GM21367 (cell line): ENCODE measurements at regions not wholly inside any gene's neighbourhood (a gene's known extent, or its start where the extent isn't known, plus 50 kb on each side); places are given as distances from the start of the nearest gene placed in this dataset.

Experiments
- ATAC-seq: cut with Tn5 transposase; IDR thresholded peaks from one replicate; pipeline ENCODE4 v1.9.1; 2021; ENCODE audit not compliant: unreplicated experiment

GRCh38 chr9:113781381-113781780 is 94.7 kb upstream of the ZNF618 start:
- no peak for ATAC-seq

GRCh38 chr9:113781896-113782295 is 94.2 kb upstream of the ZNF618 start:
- ATAC-seq: no peak

GRCh38 chr9:113783475-113783874 is 92.6 kb upstream of the ZNF618 start:
- no peak for ATAC-seq

DNA sequence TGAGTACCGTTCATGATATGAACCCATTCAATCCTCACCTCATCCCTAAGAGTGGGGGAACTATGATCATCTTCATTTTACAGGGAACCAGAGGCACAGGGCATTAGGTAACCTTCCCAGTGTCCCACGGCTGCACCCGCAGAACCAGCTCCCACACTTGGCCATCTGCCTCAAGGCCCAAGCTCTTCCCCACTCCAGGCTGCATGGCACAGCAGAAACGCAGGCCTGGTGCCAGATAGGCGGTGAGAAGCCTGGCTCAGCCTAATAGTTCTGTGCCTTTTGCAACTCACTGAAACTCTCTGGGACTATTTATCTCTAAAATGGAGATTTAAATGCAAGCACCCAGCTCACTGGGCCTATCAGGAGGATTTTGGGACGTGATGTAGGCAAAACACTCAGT is 90.8 kb upstream of the ZNF618 start:
- ATAC-seq: no peak

DNA sequence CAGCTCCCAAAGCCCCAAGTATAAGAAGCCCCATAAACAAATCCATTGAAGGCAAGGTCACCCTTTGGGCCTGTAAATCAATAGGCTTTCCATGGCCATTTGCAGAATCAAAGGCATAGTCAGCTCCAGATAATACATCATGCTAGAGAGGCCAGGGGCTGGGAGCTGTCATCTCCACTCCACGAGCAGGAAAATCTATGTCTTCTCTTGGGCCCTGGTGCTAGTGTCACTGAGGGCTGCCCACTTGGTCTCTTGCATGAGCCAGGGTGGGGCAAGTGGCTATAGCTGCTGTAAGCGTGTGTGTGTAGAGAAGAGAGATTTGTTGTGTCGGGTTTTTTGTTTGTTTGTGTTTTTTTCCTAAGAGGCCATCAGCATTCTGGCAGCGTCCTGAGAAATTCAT is 90.0 kb upstream of the ZNF618 start:
- ATAC-seq: no peak

- ATAC-seq: no peak
These were observed 88.2 kb upstream of the ZNF618 start for GRCh38 chr9:113787871-113788270.

GRCh38 chr9:113788616-113789330 is 87.3 kb upstream of the ZNF618 start:
- no peak for ATAC-seq

DNA sequence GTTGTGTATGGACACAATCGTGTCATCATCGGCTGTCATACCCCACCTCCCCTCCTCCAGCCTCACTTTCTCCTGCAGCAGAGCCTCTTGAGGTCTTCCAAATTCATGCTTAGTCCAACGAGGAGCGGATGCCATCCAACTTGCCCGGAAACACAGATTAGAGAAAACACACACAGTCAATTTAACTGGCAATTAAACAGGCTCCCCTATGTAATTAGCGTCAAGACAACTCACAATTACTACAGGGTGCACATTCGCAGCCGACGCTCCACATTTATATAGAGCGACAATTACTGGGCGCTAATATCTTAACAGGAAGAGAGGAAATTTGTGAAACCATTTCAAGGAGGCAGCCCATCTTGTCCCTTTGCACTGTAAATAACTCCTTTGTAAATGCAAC is 86.0 kb upstream of the ZNF618 start:
- ATAC-seq: no peak

DNA sequence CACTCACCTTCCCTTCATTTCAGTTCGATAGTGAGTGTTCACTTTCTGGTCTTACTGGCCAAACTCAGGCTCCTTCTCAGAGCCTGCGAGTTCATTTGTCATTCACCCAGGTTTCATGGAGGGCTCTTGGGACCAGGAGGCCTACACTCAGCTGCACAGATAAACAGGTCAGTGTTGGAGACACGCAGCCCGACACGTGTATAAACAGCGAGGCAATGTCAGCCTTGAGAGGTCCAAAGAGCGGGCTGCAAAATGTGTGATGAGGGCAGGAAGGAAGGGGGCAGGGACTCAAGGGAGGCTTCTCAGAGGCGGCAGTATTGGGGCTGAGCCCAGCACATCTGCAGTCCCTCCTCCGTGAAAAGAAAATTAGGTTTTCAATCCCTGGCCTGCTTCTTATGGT is 82.6 kb upstream of the ZNF618 start:
- no peak for ATAC-seq

- no peak for ATAC-seq
These were observed 81.4 kb upstream of the ZNF618 start for GRCh38 chr9:113794721-113795120.

GRCh38 chr9:113795811-113796392 is 80.2 kb upstream of the ZNF618 start:
- ATAC-seq: no peak

DNA sequence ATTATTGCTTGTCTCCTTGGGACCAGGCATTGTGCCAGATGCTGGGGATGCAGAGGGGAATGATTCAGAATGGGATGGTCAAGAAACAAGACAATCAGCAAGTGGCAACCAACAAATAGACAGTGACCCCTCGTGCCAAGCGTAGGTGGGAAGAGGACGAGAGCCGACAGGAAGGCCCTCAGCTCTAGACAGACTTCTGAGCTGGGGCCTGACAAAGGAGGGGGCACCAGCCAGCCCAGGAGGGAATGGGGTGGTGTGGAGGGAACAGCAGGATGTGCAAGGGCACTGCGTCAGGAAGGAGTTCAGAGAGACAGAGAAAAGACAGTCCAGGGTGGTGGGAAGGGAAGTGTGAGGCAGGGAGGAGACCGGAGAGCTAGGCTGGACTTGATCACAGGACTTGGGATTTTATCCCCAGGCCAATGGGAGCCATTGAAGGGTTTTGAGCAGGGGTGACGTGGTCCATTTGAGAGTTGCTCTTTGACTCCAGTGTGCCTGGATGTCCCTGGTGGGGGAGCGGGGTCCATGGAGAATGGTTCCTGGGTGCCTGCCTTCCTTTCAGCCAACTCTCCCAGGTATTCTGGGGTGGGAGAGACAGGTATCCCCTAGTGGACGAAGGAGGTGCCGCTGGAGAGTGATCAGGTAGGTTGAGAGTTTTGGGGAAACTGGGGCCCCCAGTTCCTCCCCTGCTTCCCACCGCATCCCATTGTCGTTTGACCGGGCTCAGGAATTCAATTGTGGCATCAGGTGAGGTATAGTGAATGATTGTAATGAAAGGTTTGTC is 79.3 kb upstream of the ZNF618 start:
- no peak for ATAC-seq

DNA sequence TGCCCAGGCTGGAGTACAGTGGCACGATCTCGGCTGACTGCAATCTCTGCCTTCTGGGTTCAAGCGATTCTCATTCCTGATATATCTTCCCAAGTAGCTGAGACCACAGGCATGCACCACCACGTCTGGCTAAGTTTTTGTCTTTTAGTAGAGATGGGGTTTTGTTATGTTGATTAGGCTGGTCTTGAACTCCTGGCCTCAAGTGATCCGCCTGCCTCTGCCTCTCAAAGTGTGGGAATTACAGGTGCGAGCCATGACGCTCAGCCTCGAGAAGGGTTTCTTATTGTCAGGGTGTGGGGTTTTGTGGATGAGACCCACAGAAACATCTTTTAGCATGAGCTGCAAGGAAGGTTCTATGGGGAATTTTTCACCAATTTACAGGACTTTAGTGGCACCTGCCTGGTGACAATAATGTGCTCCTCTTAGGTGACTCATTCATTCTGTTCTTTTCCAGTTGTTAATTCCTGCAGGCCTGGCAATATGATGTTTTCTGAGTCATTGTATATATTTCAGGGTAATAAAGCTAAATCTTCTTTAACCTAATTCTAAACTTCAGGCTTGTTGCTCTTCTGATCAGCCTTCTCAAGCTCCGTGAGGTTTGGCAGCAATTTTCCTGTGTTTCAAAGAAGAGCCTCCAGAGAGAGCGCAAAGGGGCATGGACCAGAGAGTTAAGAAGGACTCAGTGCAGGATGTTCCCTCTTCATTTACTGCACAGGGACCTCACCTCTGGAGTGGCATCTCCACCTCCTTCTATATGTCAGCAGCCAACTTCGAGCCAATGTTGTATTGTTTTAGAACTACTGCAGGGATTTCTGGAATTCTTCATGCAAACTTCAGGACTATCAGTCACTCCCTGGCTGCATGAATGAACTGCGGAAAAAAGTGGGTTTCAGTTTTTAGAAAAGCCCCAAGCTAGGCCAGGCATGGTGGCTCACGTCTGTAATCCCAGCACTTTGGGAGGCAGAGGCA is 77.8 kb upstream of the ZNF618 start:
- no peak for ATAC-seq

- ATAC-seq: no peak
These were observed 75.8 kb upstream of the ZNF618 start for GRCh38 chr9:113800276-113800675.

DNA sequence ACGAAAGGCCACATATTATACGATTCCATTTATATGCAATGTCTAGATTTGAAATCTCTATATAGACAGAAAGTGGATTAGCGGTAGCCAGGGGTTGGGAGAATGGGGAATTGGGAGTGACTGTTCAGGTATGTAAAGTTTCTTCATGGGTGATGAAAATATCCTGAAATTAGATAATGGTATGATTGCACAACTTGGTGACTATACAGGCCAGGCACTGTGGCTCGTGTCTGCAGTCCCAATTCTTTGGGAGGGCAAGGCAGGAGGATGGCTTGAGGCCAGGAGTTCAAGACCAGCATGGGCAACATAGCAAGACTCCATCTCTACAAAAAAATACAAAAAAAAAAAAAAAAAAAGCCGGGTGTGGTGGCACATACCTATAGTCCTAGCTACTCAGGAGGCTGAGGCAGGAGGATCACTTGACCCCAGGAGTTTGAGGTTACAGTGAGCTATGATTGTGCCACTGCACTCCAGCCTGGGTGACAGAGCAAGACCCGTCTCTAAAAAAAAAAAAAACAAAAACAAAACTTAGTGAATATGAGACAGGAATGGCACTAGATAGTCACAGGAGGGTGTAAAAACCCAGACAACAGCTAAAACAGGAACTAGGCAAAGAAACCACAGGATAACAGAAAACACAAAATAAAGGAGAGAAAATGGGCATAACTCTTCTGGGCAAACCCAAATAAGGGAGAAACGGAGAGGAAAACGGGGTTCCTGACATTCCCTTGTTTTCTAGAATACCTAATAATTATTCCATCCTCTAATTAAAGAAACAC is 72.1 kb upstream of the ZNF618 start:
- ATAC-seq: no peak

GRCh38 chr9:113805486-113806132 is 70.5 kb upstream of the ZNF618 start:
- no peak for ATAC-seq

- no peak for ATAC-seq
These were observed 68.7 kb upstream of the ZNF618 start for GRCh38 chr9:113807173-113808061.

DNA sequence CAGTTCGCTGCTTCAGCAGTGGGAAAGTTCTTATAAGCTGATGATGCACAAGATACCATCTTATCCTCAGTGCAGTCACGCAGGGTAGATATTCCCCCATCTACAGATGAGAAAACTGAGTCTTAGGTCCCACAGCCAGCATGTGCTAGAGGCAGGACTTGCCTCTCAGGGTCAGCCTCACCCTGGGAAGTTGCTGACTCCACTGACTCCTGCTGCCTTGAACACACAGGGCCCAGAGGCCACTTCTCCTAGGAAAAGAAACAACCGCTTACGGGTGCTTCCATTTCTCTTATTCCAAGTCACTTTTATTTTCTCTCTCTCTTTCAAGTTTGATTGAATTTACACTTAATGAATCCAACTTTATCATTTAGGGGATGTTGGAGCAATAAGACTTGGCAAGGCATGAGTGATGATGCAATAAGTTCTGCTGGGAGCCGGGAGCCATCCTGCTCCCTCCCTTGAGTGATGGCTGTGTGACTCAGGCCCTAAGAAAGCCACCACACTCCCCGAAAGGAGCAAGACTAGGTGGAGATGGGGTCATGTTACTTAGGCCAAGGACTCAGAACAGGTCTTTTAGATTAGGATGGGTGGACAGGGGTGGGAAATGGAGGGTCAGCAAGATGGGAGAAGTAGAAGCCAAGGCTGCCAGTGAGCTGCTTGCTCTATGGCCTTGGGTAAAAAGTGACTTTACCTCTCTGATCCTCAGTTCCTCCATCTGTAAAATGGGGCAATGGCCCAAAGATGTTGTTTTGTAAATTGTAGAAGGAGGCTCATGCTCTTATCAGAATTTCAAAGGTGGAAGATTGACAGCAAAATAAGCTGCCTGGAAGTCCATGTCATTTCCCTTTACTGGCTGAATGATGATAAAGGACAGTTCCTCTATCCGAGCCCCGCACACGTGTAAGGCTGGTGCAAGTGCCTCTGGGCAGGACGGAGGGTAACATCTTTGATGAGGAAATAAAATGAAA is 67.4 kb upstream of the ZNF618 start:
- ATAC-seq: no peak
